Activated CD8-positive, alpha-beta memory T cell treated with anti-CD3 and anti-CD28 coated beads for 1 hour (primary cell): ENCODE measurements at regions not wholly inside any gene's neighbourhood (a gene's known extent, or its start where the extent isn't known, plus 50 kb on each side); places are given as distances from the start of the nearest gene placed in this dataset.
"Not testable (repeated sequence)": the region's sequence is repeated elsewhere in the genome, so short reads cannot be mapped to it uniquely, and the experiment has no call there.

ENCODE experiments used
- DNase-seq, 2 donors: peaks; one replicate each; pipeline ENCODE4 v3.0.0-alpha.2; 2020; ENCODE audit warnings: low read depth in 1 of 2; ENCODE audit errors: extremely low read depth in 1 of 2

GRCh38 chr5:118303296-118303695 lies 685.1 kb downstream of the DTWD2 start:
- no peak for DNase-seq

- DNase-seq: no peak
Observed at GRCh38 chr5:118302786-118303185, 685.6 kb downstream of the DTWD2 start.

GRCh38 chr5:118301696-118302095 lies 686.7 kb downstream of the DTWD2 start:
- DNase-seq: no peak

- no peak for DNase-seq
Observed at GRCh38 chr5:118295045-118295444, 693.3 kb downstream of the DTWD2 start.

- DNase-seq: no peak
Observed at GRCh38 chr5:118293378-118293777, 695.0 kb downstream of the DTWD2 start.

GRCh38 chr5:118290204-118290603 lies 698.1 kb downstream of the DTWD2 start:
- no peak for DNase-seq

- DNase-seq: not testable (repeated sequence)
Observed at GRCh38 chr5:118284230-118284629, 704.1 kb downstream of the DTWD2 start.

- not testable (repeated sequence) for DNase-seq
Observed at GRCh38 chr5:118282480-118283038, 705.8 kb downstream of the DTWD2 start.

GRCh38 chr5:118279540-118280294 lies 708.6 kb downstream of the DTWD2 start:
- no peak for DNase-seq

- no peak for DNase-seq
Observed at GRCh38 chr5:118270526-118270925, 717.8 kb downstream of the DTWD2 start.

GRCh38 chr5:118258223-118258622 lies 730.1 kb downstream of the DTWD2 start:
- DNase-seq: no peak

GRCh38 chr5:118257066-118257465 lies 731.3 kb downstream of the DTWD2 start:
- DNase-seq: no peak

- DNase-seq: no peak
Observed at GRCh38 chr5:118253225-118254061, 734.9 kb downstream of the DTWD2 start.

- DNase-seq: no peak
Observed at GRCh38 chr5:118249386-118249785, 739.0 kb downstream of the DTWD2 start.

GRCh38 chr5:118247458-118247857 lies 740.9 kb downstream of the DTWD2 start:
- DNase-seq: no peak

GRCh38 chr5:118243613-118244012 lies 744.7 kb downstream of the DTWD2 start:
- no peak for DNase-seq

- no peak for DNase-seq
Observed at GRCh38 chr5:118243068-118243467, 745.3 kb downstream of the DTWD2 start.

- no peak for DNase-seq
Observed at GRCh38 chr5:118236108-118236849, 752.1 kb downstream of the DTWD2 start.

GRCh38 chr5:118233606-118234005 lies 754.7 kb downstream of the DTWD2 start:
- DNase-seq: no peak

GRCh38 chr5:118228489-118228888 lies 759.9 kb downstream of the DTWD2 start:
- DNase-seq: no peak

- DNase-seq: no peak
Observed at GRCh38 chr5:118224546-118224945, 763.8 kb downstream of the DTWD2 start.
